NOMO-1 treated with dmso at 0.1 percent for 144 hours (cell line): ENCODE measurements at regions not wholly inside any gene's neighbourhood (a gene's known extent, or its start where the extent isn't known, plus 50 kb on each side); places are given as distances from the start of the nearest gene placed in this dataset.

ENCODE experiments used
- DNase-seq: peaks from one replicate; lab custom pipeline; 2025; ENCODE audit not compliant: unreplicated experiment; lab: John Stamatoyannopoulos, UW

DNA sequence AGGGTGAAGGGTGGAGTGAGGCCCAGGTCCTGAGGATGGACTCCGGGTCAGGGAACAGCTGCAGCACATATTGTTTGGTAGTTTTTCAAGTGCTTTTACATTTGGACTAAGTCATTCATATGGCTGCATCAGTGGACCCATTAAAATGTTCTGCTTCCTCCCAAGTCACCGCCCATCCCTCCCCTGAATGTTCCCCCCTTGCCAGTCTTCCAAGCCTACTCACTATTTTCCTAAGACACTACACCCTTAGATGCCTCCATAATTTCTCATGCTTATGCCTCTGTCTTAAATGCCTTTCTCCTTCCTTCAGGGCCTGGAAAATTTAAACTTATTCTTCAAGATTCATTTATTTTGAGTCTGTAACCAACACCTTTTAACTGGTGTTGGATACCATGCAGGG is 86.6 kb upstream of the NR4A3 start:
- no peak for DNase-seq

DNA sequence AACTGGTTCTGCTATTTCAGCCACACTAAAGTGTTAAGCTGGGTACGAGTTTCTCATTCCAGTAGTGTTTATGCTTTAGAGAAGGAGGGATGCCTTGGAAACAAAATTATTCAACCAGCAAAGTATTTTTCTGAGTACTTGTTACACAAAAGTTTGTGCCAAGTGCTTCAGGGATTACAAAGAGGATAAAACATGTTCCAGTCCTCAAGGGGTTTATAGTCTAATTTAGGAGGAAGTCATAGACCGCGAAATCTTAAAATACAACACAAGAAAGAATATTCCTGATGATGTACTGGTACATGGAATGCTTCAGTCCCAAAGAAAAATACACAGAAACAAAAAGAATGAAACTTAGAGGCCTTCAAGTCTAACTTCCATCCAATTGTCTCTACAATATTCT is 85.4 kb upstream of the NR4A3 start:
- DNase-seq = no peak

- DNase-seq = no peak
Measured at GRCh38 chr9:99737649-99738048, 84.0 kb upstream of the NR4A3 start.

DNA sequence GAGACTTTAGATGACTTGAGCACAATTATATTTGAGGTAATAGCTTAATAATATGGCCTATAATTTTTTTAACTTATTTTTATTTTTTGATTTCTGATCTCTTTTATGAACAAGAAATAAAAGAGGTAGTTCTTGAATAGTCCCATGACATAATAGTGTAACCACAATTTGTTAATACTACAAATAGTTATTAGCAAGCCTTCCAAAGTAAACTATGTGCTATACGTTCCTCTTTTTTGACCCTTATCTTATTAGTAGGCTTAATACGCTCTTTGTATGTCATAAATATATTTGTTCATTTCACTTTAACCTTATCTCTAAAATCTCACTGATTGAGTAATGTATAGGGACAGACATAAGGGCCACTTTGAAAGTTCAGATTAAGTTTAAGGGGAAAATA is 78.7 kb upstream of the NR4A3 start:
- no peak for DNase-seq

DNA sequence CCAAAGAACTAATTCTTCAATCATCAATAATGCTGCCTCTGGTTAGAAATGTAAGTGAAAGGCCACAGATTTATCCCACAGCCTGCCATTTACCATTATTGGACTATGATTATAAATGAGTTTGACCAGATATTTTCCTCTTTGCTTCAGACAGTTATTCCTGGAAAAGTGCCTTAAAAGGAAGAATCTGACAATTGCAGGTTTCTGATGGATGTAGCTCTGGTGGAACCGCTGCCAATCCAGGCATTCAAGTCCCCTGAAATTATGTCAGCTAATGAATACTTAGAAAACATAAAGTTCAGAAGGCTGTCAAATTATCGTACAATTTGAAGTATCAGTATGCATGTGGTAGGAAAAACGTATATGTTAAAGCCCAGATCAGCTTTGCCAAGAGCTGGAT is 78.2 kb upstream of the NR4A3 start:
- DNase-seq = no peak

- no peak for DNase-seq
Measured at GRCh38 chr9:99744132-99744531, 77.6 kb upstream of the NR4A3 start.

- DNase-seq = no peak
Measured at GRCh38 chr9:99745085-99745484, 76.6 kb upstream of the NR4A3 start.

- no peak for DNase-seq
Measured at GRCh38 chr9:99746406-99746805, 75.3 kb upstream of the NR4A3 start.

DNA sequence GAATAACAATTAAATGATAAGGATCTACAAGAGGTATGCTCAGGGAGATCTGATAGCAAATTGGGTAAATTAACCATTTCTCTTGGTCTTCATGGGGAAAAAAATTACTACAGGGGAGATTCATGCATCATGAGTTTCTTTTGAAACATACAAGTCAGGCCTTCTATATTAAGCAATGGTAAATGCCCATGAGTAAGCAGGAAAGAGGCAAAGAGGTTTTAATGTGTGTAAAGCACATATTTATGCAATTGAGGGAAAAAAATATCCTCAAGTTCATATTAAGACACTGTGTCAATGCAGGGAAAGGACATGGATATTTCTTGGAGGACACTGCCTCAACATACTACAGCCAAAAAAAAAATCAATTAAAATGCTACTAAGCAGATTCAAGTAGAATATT is 73.4 kb upstream of the NR4A3 start:
- peak; percentile 27 for DNase-seq

- DNase-seq = peak; percentile 61
Measured at GRCh38 chr9:99748676-99749075, 73.0 kb upstream of the NR4A3 start.

DNA sequence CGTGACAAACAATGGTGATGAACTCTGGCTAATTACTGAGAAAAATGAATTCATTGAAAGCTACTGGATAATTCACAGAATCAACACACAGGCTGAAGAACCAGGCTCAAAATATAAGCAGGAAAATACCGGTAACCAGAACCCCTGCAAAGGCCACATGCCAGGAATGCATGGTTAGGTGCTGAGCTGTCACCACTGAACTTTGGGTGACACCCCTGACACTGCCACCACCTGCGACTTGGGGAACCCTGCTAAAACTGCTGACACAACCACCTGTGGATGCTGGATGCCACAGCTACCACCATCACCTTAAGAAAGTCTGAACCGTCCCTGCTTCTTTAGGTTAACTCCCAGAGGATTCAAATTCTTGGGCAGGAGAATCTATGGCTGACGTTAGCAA is 72.0 kb upstream of the NR4A3 start:
- no peak for DNase-seq

DNA sequence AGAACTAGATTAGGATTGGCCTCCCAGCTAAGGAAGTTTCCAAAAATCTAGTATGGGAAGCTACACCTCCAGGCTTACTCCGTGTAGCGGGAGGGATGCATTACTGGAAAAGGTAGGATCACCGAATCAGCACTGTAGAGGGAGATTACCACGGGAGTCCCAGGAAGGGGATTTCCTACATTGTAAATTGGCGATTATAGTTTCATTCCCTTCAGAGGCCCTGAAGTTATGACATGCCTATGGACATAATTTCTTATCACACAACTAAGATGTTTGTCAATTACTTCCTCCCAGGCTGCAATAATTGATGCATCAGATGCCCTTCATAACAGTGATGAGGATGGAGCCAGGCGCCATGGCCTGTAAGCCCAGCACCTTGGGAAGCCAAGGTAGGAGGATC is 71.2 kb upstream of the NR4A3 start:
- DNase-seq = no peak

DNA sequence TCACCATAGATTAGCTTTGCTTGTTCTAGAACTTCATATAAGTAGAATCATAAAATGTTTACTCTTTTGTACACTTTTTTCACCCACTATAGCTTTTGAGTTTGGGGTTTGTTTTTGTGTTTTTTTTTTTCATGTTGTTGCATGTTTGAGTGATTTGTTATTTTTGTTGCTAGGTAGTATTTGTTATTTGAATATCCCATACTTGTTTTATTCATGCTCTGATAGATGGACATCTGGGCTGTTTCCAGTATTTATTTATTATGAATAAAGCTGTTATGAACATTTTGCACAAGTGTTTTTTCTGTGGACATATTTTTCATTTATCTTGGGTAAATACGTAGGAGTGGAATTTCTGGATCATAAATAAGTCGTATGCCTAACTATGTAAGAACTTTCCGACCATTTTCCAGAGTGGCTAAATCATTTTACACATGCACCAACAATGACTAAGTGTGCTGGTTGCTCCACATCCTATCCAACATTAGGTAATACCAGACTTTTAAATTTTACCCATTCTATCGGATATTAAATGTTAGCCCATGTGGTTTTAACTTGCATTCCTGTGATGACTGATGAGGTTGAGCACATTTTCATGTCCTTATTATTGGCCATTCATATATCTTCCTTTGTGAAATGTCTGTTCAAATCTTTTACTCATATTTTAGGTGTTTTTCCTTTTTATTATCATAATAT is 69.1 kb upstream of the NR4A3 start:
- no peak for DNase-seq

DNA sequence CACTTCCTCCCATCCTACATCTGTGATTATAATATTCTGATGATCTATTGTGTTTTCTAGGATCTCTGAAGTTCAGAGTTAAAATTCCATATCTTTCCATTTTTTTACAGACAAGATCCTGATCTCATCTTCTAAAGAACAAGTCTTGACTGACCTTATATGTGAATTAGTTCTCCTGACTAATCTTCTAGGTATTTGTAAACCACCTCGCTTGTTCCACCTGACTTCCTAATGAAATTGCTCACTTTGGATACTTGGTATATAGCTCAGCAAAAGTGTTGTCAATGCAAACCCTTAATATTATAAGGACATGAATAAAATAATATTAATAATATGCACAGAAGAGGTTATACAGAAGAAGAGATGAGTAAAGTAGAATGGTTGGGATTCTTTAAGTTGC is 68.2 kb upstream of the NR4A3 start:
- DNase-seq = no peak

DNA sequence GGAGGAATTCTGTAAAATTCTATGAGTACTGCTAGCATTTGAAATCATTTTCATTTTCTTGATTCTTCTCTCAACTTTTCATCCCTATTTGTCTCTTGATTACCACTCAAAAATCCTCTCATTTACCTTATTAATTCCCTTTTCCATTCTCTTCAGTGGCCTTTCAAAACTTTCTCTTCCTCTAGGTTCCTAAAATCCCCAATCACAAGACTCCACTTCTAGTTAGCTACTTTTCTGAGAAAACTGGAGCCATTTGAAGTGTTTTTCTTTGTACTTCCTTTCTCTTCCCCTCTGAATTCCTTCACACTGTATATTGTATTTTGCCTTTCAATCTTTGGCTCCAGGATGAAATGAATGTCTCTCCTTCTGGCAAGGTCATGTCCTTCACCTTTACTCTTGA is 61.3 kb upstream of the NR4A3 start:
- DNase-seq = no peak

DNA sequence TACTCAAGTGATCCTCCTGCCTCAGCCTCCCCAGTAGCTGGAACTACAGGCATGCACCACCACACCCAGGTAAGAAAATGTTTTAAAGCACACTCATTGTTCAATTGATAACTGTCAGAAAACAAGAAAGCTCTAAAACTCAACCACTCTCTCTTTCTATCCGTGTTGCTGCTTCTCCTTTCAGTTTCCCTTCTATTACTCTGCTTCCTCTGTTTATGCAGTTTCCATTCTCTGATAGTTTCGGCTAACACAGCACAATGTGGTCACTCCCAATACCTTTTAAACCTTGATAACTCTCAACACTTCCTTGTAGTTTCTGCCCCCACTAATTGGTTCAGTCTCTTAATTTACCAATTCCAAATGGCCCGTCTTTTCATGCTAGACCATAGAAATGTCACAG is 59.2 kb upstream of the NR4A3 start:
- DNase-seq = peak; percentile 62
